Sigmoid colon (tissue), 4 donors: ENCODE measurements at regions not wholly inside any gene's neighbourhood (a gene's known extent, or its start where the extent isn't known, plus 50 kb on each side); places are given as distances from the start of the nearest gene placed in this dataset.

Experiments used
- CTCF ChIP-seq, 4 experiments: fragments of 450-650 bp in 3 of 4; fragments of 200-600 bp in 1 of 4; IDR thresholded peaks; one replicate each; pipeline ENCODE4 v1.5.1; 2016 to 2019; ENCODE audit warnings: antibody characterized with exemption in 4 of 4, mild to moderate bottlenecking in 3 of 4, moderate library complexity in 2 of 4
- EP300 ChIP-seq, 4 donors: sonication (generic); formaldehyde crosslinking; IDR thresholded peaks; one replicate each; pipeline ENCODE4 v1.6.1; 2017; ENCODE audit warnings: antibody characterized with exemption in 4 of 4
- POLR2A ChIP-seq, 2 donors: fragments of 450-650 bp; IDR thresholded peaks; one replicate each; pipeline ENCODE4 v1.6.1; 2016; ENCODE audit warnings: antibody characterized with exemption in 2 of 2, mild to moderate bottlenecking in 2 of 2, moderate library complexity in 2 of 2
- POLR2AphosphoS5 ChIP-seq, 4 donors: sonication (generic); formaldehyde crosslinking; IDR thresholded peaks; one replicate each; pipeline ENCODE4 v1.6.1; 2017; ENCODE audit warnings: antibody characterized with exemption in 4 of 4

DNA sequence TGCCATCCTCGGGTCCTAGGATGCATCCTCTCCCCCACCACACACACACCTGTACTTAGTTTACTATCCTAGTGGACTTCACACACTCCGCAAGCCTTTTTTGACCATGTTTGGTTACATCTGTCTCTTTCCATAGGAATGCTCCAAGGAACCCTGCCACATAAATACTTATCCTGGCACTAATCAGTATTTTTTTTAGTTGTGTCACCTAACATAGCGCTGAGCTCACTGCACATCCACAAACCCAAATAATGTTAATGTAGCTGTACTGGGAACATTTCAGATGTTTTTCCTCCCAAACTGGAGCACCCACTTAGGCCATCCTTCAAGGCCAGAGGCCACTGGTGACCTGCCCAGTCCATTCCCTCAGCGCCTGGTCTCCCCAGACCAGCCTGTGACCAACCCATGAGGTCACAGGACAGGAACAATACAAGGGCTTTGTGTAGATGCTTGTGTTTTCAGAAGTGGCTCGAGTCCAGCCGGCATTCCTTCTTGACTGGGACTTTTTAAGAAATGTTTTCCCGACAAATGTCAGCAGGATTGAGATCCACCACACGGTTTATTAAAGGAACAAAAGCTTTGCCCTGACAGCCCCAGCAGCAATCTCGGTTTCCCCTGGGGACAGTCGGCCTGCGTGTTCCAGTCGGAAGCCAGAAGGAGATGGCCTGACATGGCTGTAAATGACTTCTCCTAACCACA lies 181.4 kb downstream of the JCAD start:
- TF ChIP-seq CTCF (IDR thresholded peaks at IDR 0.05) = no peak
- TF ChIP-seq POLR2A (IDR thresholded peaks at IDR 0.05) = no peak
- no peak for TF ChIP-seq EP300 (IDR thresholded peaks at IDR 0.05)
- TF ChIP-seq POLR2AphosphoS5 (IDR thresholded peaks at IDR 0.05) = no peak
